22Rv1 (cell line): ENCODE measurements at regions not wholly inside any gene's neighbourhood (a gene's known extent, or its start where the extent isn't known, plus 50 kb on each side); places are given as distances from the start of the nearest gene placed in this dataset.

ENCODE experiments used
- H3K27ac ChIP-seq: fragments of 450-650 bp; 2 replicates; pipeline ENCODE4 v1.5.1; 2017
- ZFX ChIP-seq: fragments of 450-650 bp; IDR thresholded peaks from 2 replicates; pipeline ENCODE4 v1.6.1; 2017; ENCODE audit warnings: antibody characterized with exemption, borderline replicate concordance
- TF ChIP-seq, protein P1 (sequence below): fragments of 450-650 bp; IDR thresholded peaks from 2 replicates; pipeline ENCODE4 v1.5.1; 2017; ENCODE audit warnings: mild to moderate bottlenecking

- TF ChIP-seq, protein P1, sequence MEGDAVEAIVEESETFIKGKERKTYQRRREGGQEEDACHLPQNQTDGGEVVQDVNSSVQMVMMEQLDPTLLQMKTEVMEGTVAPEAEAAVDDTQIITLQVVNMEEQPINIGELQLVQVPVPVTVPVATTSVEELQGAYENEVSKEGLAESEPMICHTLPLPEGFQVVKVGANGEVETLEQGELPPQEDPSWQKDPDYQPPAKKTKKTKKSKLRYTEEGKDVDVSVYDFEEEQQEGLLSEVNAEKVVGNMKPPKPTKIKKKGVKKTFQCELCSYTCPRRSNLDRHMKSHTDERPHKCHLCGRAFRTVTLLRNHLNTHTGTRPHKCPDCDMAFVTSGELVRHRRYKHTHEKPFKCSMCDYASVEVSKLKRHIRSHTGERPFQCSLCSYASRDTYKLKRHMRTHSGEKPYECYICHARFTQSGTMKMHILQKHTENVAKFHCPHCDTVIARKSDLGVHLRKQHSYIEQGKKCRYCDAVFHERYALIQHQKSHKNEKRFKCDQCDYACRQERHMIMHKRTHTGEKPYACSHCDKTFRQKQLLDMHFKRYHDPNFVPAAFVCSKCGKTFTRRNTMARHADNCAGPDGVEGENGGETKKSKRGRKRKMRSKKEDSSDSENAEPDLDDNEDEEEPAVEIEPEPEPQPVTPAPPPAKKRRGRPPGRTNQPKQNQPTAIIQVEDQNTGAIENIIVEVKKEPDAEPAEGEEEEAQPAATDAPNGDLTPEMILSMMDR = no peak
- TF ChIP-seq ZFX = no peak
- no peak overlapping the region for H3K27ac ChIP-seq
These were observed 68.9 kb upstream of the COL11A1 start for GRCh38 chr1:103177108-103177775.

GRCh38 chr1:103171041-103171590 lies 62.8 kb upstream of the COL11A1 start:
- no peak overlapping the region for H3K27ac ChIP-seq
- TF ChIP-seq, protein P1 = no peak
- TF ChIP-seq ZFX = no peak

DNA sequence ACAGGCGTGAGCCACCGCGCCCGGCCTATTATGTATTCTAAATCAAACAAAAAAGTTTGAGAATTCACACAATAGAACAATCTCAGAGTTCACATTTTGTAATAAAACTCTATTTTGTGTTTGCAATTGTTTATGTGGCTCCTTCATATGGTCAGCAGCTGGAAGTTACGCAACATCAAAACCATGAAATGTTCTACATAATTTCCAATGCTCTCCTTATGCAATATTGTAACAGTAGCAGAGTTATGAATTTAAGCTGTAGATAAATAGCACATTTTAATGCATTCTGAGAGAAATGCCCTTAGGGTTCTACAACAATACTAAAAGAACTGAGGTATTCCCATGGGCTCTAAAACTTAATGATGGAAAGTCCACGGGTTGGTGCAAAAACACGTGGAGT lies 62.3 kb upstream of the COL11A1 start:
- TF ChIP-seq, protein P1 = no peak
- no peak for TF ChIP-seq ZFX

DNA sequence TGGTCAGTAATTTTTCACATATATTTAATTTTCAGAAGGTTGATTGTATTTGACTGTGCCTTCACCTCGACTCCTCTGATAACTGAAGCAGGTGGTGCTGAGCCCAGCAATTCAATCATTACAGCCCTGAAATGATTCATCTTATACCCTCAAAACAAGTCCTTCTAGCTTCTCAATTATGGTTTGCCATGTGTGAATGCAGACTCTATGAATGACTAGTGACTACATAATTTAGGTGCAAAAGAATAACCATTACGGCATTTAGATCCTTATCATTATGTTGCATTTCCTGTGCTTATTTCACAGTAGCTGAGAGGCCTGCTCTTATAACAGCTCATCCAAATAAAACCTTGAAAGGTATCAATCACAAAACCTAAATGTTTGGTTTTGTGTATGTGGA lies 54.0 kb upstream of the COL11A1 start:
- H3K27ac ChIP-seq = no peak overlapping the region
- TF ChIP-seq ZFX = no peak
- TF ChIP-seq, protein P1 = no peak

More for the DNA sequence above, 62.3 kb upstream of the COL11A1 start:
- H3K27ac ChIP-seq = no peak overlapping the region

- no peak for TF ChIP-seq ZFX
- TF ChIP-seq, protein P1 = no peak
These were observed 52.0 kb upstream of the COL11A1 start for GRCh38 chr1:103160281-103160680.

More at GRCh38 chr1:103160281-103160680, 52.0 kb upstream of the COL11A1 start:
- H3K27ac ChIP-seq = no peak overlapping the region
